ENCODE measurements at regions not wholly inside any gene's neighbourhood (a gene's known extent, or its start where the extent isn't known, plus 50 kb on each side); places are given as distances from the start of the nearest gene placed in this dataset.
"Not testable (repeated sequence)": the region's sequence is repeated elsewhere in the genome, so short reads cannot be mapped to it uniquely, and the experiment has no call there.

DNA sequence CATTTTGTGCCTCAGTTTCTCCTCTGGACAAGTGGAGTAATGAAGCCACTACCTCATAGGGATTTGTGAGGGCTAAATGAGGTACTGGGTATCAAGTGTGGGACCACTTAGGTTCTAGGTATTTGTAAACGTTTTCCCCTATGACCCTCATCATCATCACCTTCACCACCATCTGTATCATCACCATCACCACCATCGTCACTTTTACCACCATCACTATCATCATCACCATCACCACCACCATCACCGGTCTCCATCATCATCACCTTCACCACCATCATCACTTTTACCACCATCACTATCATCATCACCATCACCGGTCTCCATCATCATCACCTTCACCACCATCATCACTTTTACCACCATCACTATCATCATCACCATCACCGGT is 94.1 kb upstream of the GSE1 start:
- TF ChIP-seq, protein P1, sequence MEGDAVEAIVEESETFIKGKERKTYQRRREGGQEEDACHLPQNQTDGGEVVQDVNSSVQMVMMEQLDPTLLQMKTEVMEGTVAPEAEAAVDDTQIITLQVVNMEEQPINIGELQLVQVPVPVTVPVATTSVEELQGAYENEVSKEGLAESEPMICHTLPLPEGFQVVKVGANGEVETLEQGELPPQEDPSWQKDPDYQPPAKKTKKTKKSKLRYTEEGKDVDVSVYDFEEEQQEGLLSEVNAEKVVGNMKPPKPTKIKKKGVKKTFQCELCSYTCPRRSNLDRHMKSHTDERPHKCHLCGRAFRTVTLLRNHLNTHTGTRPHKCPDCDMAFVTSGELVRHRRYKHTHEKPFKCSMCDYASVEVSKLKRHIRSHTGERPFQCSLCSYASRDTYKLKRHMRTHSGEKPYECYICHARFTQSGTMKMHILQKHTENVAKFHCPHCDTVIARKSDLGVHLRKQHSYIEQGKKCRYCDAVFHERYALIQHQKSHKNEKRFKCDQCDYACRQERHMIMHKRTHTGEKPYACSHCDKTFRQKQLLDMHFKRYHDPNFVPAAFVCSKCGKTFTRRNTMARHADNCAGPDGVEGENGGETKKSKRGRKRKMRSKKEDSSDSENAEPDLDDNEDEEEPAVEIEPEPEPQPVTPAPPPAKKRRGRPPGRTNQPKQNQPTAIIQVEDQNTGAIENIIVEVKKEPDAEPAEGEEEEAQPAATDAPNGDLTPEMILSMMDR (IDR thresholded peaks at IDR 0.05), result not testable (repeated sequence)
- not testable (repeated sequence) for TF ChIP-seq TCF7L2, POLR2AphosphoS5 (IDR thresholded peaks at IDR 0.05; ENCODE audit: low read depth, low read length)
